Thyroid gland (tissue), 4 donors: ENCODE measurements at regions not wholly inside any gene's neighbourhood (a gene's known extent, or its start where the extent isn't known, plus 50 kb on each side); places are given as distances from the start of the nearest gene placed in this dataset.

Experiments
- POLR2A ChIP-seq, 2 donors: fragments of 450-650 bp; IDR thresholded peaks; one replicate each; pipeline ENCODE4 v1.6.1; 2017; ENCODE audit warnings: antibody characterized with exemption in 2 of 2, mild to moderate bottlenecking in 2 of 2, moderate library complexity in 1 of 2
- TF ChIP-seq, protein P1 (sequence below), 6 experiments: fragments of 200-600 bp in 3 of 6; fragments of 450-650 bp in 3 of 6; sonication (generic) in 3 of 6; IDR thresholded peaks; one replicate each; pipeline ENCODE4 v1.5.1; 2016 to 2019; ENCODE audit warnings: antibody characterized with exemption in 6 of 6, mild to moderate bottlenecking in 2 of 6, inconsistent platforms in 1 of 6, moderate library complexity in 1 of 6

DNA sequence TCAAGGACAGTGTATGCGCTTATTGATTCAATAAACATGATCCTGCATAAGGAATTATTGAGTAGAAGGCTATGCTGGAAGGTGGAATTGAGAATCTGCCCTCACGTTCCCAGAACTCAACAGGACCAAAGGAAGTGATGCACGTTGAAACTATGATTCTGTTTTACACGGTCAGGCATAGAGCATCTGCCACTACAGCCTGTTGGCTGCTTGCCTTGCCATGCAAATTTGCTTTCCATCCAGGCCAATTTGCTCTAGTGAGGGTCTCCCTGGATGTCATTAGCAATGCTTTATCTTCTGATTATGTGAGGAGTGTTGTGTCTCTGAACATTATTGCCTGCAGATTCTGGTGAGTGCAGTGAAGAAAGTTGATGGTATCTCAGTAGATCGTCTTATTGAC, 132.9 kb downstream of the ADRA2A start:
- TF ChIP-seq POLR2A (IDR thresholded peaks at IDR 0.05) = no peak
- TF ChIP-seq, protein P1, sequence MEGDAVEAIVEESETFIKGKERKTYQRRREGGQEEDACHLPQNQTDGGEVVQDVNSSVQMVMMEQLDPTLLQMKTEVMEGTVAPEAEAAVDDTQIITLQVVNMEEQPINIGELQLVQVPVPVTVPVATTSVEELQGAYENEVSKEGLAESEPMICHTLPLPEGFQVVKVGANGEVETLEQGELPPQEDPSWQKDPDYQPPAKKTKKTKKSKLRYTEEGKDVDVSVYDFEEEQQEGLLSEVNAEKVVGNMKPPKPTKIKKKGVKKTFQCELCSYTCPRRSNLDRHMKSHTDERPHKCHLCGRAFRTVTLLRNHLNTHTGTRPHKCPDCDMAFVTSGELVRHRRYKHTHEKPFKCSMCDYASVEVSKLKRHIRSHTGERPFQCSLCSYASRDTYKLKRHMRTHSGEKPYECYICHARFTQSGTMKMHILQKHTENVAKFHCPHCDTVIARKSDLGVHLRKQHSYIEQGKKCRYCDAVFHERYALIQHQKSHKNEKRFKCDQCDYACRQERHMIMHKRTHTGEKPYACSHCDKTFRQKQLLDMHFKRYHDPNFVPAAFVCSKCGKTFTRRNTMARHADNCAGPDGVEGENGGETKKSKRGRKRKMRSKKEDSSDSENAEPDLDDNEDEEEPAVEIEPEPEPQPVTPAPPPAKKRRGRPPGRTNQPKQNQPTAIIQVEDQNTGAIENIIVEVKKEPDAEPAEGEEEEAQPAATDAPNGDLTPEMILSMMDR (IDR thresholded peaks at IDR 0.05) = no peak
